PC-9 (cell line): ENCODE measurements at regions not wholly inside any gene's neighbourhood (a gene's known extent, or its start where the extent isn't known, plus 50 kb on each side); places are given as distances from the start of the nearest gene placed in this dataset.

Source experiments
- BruUV-seq: library from RNA; stranded (reverse); fragments of 400-500 nt; replicated peaks from 2 replicates; lab custom pipeline; 2021; lab: Mats Ljungman, UMichigan
- CTCF ChIA-PET: fragments of 300-600 bp; sonication (Branson Sonifier 250); formaldehyde crosslinking; loops from one replicate; lab custom pipeline; 2022; ENCODE audit warnings: antibody characterized with exemption; lab: Charles Lee
- POLR2A ChIA-PET: fragments of 300-600 bp; sonication (Branson Sonifier 250); formaldehyde crosslinking; loops from one replicate; lab custom pipeline; 2022; ENCODE audit warnings: antibody characterized with exemption; ENCODE audit not compliant: unreplicated experiment; lab: Charles Lee
- DNase-seq, 2 experiments: peaks; one replicate each; pipeline versions ENCODE4 v3.0.0 to v3.0.0-alpha.2; 2015 to 2022; ENCODE audit warnings: mixed read lengths in 1 of 2
- H2AFZ ChIP-seq: fragments of 200-600 bp; sonication (generic); 2 replicates; pipeline ENCODE4 v1.8.1; 2017; ENCODE audit warnings: antibody characterized with exemption
- H3F3A ChIP-seq: fragments of 200-600 bp; sonication (generic); 2 replicates; pipeline ENCODE4 v1.8.1; 2017; ENCODE audit warnings: antibody characterized with exemption, mild to moderate bottlenecking, low read depth; ENCODE audit not compliant: insufficient read depth
- H3K27ac ChIP-seq: fragments of 200-600 bp; sonication (generic); 2 replicates; pipeline ENCODE4 v1.6.1; 2016; ENCODE audit warnings: mixed run types
- H3K27me3 ChIP-seq: fragments of 200-600 bp; sonication (generic); 2 replicates; pipeline ENCODE4 v1.6.1; 2016; ENCODE audit warnings: low read depth, mixed run types; ENCODE audit not compliant: insufficient read depth
- H3K36me3 ChIP-seq: fragments of 200-600 bp; sonication (generic); 2 replicates; pipeline ENCODE4 v1.6.1; 2016; ENCODE audit warnings: low read depth, mixed run types
- H3K4me1 ChIP-seq: fragments of 200-600 bp; sonication (generic); replicated peaks from 2 replicates; pipeline ENCODE4 v1.6.1; 2016; ENCODE audit warnings: mixed run types; ENCODE audit not compliant: insufficient read depth
- H3K4me2 ChIP-seq: fragments of 200-600 bp; sonication (generic); 2 replicates; pipeline ENCODE4 v1.6.1; 2017; ENCODE audit warnings: mixed run types
- H3K4me3 ChIP-seq: fragments of 200-600 bp; sonication (generic); 2 replicates; pipeline ENCODE4 v1.6.1; 2016; ENCODE audit warnings: mixed run types
- H3K79me2 ChIP-seq: fragments of 200-600 bp; sonication (generic); 2 replicates; pipeline ENCODE4 v1.6.1; 2017; ENCODE audit warnings: low read depth, mixed run types
- H3K9me2 ChIP-seq: fragments of 200-600 bp; sonication (generic); 2 replicates; pipeline ENCODE4 v1.8.1; 2017; ENCODE audit warnings: mild to moderate bottlenecking; ENCODE audit not compliant: insufficient read depth
- H3K9me3 ChIP-seq: fragments of 200-600 bp; sonication (generic); 2 replicates; pipeline ENCODE4 v1.8.1; 2016; ENCODE audit warnings: low read depth; ENCODE audit not compliant: insufficient read depth
- H4K20me1 ChIP-seq: fragments of 200-600 bp; sonication (generic); 2 replicates; pipeline ENCODE4 v1.8.1; 2017; ENCODE audit not compliant: insufficient read depth
- CTCF ChIP-seq: fragments of 200-600 bp; sonication (generic); conservative IDR thresholded peaks from 2 replicates; pipeline ENCODE4 v1.6.1; 2017; ENCODE audit warnings: mixed run types, antibody characterized with exemption, mild to moderate bottlenecking, moderate library complexity
- EZH2 ChIP-seq: fragments of 200-600 bp; sonication (generic); IDR thresholded peaks from 2 replicates; pipeline ENCODE4 v1.8.0; 2017; ENCODE audit warnings: antibody characterized with exemption, low read depth
- intact Hi-C: fragments of 100-400 bp; cut with micrococcal nuclease; formaldehyde crosslinking; loops from one replicate; pipeline ENCODE4 v1.10.0; 2022; ENCODE audit not compliant: unreplicated experiment

- no peaks in the 10 kb centered on the region for H3F3A ChIP-seq
- H3K4me3 ChIP-seq = no peak overlapping the region
- no peak overlapping the region for H3K4me2 ChIP-seq
- CTCF ChIA-PET = no interaction called here
- H3K79me2 ChIP-seq = no peaks in the 10 kb centered on the region
- DNase-seq = peak in 1 of 2 experiments; percentile 59
- POLR2A ChIA-PET = no interaction called here
- H4K20me1 ChIP-seq = no peaks in the 10 kb centered on the region
- H3K36me3 ChIP-seq = no peaks in the 10 kb centered on the region
- no peak overlapping the region for H3K27ac ChIP-seq
- H2AFZ ChIP-seq = no peak overlapping the region
- intact Hi-C loops = no loop called here
- TF ChIP-seq EZH2 = no peak
- TF ChIP-seq CTCF = no peak
- H3K9me2 ChIP-seq = no peaks in the 10 kb centered on the region
- no TSS peak for BruUV-seq
- H3K9me3 ChIP-seq = no peaks in the 10 kb centered on the region
- H3K27me3 ChIP-seq = peaks cover 75% of the 10 kb centered on the region
- H3K4me1 ChIP-seq = peaks cover 8% of the 10 kb centered on the region; the same call in 1 of the 2 replicates
Observed at GRCh38 chr20:61185841-61186601, 66.0 kb upstream of the CDH4 start.

GRCh38 chr20:61186771-61187472 is 65.1 kb upstream of the CDH4 start:
- peaks cover 71% of the 10 kb centered on the region for H3K27me3 ChIP-seq
- no peaks in the 10 kb centered on the region for H3K9me2 ChIP-seq
- H3K4me3 ChIP-seq = no peak overlapping the region
- H2AFZ ChIP-seq = no peak overlapping the region
- ChIA-PET CTCF (no interaction called here), POLR2A (no interaction called here)
- no peaks in the 10 kb centered on the region for H3F3A ChIP-seq
- no peaks in the 10 kb centered on the region for H3K9me3 ChIP-seq
- no peak overlapping the region for H3K27ac ChIP-seq
- no peaks in the 10 kb centered on the region for H3K79me2 ChIP-seq
- no peaks in the 10 kb centered on the region for H3K36me3 ChIP-seq
- intact Hi-C loops = no loop called here
- TF ChIP-seq EZH2 (no peak), CTCF (no peak)
- no peak for DNase-seq
- H4K20me1 ChIP-seq = no peaks in the 10 kb centered on the region
- no peak overlapping the region for H3K4me2 ChIP-seq
- peaks cover 8% of the 10 kb centered on the region; the same call in 1 of the 2 replicates for H3K4me1 ChIP-seq
- no TSS peak for BruUV-seq

GRCh38 chr20:61189534-61189933 is 62.5 kb upstream of the CDH4 start:
- H3F3A ChIP-seq = no peaks in the 10 kb centered on the region
- TF ChIP-seq CTCF (no peak), EZH2 (no peak)
- H3K4me3 ChIP-seq = no peak overlapping the region
- H3K27ac ChIP-seq = no peak overlapping the region
- DNase-seq = no peak
- H3K4me1 ChIP-seq = peaks cover 8% of the 10 kb centered on the region; the same call in 1 of the 2 replicates
- H2AFZ ChIP-seq = no peak overlapping the region
- no TSS peak for BruUV-seq
- POLR2A ChIA-PET = no interaction called here
- H3K4me2 ChIP-seq = no peak overlapping the region
- peaks cover 7% of the 10 kb centered on the region; the same call in 1 of the 2 replicates for H3K9me3 ChIP-seq
- no peaks in the 10 kb centered on the region for H3K9me2 ChIP-seq
- H4K20me1 ChIP-seq = no peaks in the 10 kb centered on the region
- CTCF ChIA-PET = no interaction called here
- no peaks in the 10 kb centered on the region for H3K36me3 ChIP-seq
- no peaks in the 10 kb centered on the region for H3K79me2 ChIP-seq
- intact Hi-C loops = no loop called here
- H3K27me3 ChIP-seq = peaks cover 66% of the 10 kb centered on the region
